ENCODE measurements at regions not wholly inside any gene's neighbourhood (a gene's known extent, or its start where the extent isn't known, plus 50 kb on each side); places are given as distances from the start of the nearest gene placed in this dataset.

DNA sequence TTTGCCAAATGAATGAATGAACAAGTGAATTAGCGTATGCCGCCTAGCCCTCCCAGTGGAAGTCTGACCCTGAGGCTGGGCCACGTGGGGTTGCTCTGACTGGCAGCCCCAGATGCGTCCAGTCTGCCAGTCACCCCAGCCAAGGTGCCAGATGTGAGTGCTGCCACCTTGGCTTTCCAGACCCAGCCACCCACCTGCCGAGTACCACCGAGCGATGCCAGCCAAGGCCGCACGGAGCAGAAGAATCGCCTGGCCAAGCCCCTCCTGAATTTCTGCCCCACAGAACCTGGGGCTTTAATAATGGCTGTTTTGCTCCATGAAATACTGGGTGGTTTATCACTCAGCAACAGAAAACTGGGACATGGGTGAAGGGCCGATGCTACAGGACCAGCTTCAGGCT lies 59.3 kb downstream of the ADRA2C start:
- H3K27ac ChIP-seq (ENCODE audit: control insufficient read depth, insufficient read depth), result no peak overlapping the region
- FAIRE-seq (no peak), ATAC-seq (no peak), DNase-seq (ENCODE audit: low read depth, low spot score) (no peak)
- intact Hi-C loops (cut with micrococcal nuclease; ENCODE audit: unreplicated experiment) (no loop called here), in situ Hi-C loops (cut with MboI) (no loop called here)
- no TSS peak for BruUV-seq (replicated peaks)
- ChIA-PET SMC1A (ENCODE audit: uncharacterized antibody, unreplicated experiment) (no interaction called here), CTCF (no interaction called here), RAD21 (ENCODE audit: unreplicated experiment) (no interaction called here), POLR2A (no interaction called here)
- no peak overlapping the region for H2AFZ ChIP-seq (ENCODE audit: control insufficient read depth, low read depth, low read length)
- no peak overlapping the region for H3K9ac ChIP-seq (ENCODE audit: control insufficient read depth, insufficient read depth, low read length)
- no peaks in the 10 kb centered on the region; a peak in 2 of 4 replicates for H3K27me3 ChIP-seq (replicated peaks in 1 of 2; ENCODE audit: control insufficient read depth in 2 of 2, insufficient read depth in 2 of 2, low read length in 1 of 2)
- 63% methylated on average over 11 of the region's 11 CpGs for WGBS (ENCODE audit: insufficient coverage, insufficient replicate concordance, low lambda C conversion rate, missing lambda C conversion rate)
- no peaks in the 10 kb centered on the region for H3K9me3 ChIP-seq (replicated peaks; ENCODE audit: control insufficient read depth, insufficient read depth, low read length)
- H3K4me1 ChIP-seq (ENCODE audit: control insufficient read depth, insufficient read depth, low read length), result no peaks in the 10 kb centered on the region
- no peaks in the 10 kb centered on the region for H3K36me3 ChIP-seq (ENCODE audit: control insufficient read depth in 2 of 2, insufficient read depth in 2 of 2, low read length in 1 of 2)
- H3K79me2 ChIP-seq (ENCODE audit: control insufficient read depth, insufficient read depth, low read length), result no peaks in the 10 kb centered on the region
- no peak overlapping the region for H3K4me2 ChIP-seq (ENCODE audit: control insufficient read depth, insufficient read depth)
- no peaks in the 10 kb centered on the region for H4K20me1 ChIP-seq (ENCODE audit: control insufficient read depth, insufficient read depth)
- no peak overlapping the region for H3K4me3 ChIP-seq
- no peak for TF ChIP-seq USF2 (IDR thresholded peaks at IDR 0.05; ENCODE audit: borderline replicate concordance, low read depth, low read length)
- TF ChIP-seq SMAD1 (IDR thresholded peaks at IDR 0.05; ENCODE audit: low read depth, partially characterized antibody), result no peak
- TF ChIP-seq, protein P1, sequence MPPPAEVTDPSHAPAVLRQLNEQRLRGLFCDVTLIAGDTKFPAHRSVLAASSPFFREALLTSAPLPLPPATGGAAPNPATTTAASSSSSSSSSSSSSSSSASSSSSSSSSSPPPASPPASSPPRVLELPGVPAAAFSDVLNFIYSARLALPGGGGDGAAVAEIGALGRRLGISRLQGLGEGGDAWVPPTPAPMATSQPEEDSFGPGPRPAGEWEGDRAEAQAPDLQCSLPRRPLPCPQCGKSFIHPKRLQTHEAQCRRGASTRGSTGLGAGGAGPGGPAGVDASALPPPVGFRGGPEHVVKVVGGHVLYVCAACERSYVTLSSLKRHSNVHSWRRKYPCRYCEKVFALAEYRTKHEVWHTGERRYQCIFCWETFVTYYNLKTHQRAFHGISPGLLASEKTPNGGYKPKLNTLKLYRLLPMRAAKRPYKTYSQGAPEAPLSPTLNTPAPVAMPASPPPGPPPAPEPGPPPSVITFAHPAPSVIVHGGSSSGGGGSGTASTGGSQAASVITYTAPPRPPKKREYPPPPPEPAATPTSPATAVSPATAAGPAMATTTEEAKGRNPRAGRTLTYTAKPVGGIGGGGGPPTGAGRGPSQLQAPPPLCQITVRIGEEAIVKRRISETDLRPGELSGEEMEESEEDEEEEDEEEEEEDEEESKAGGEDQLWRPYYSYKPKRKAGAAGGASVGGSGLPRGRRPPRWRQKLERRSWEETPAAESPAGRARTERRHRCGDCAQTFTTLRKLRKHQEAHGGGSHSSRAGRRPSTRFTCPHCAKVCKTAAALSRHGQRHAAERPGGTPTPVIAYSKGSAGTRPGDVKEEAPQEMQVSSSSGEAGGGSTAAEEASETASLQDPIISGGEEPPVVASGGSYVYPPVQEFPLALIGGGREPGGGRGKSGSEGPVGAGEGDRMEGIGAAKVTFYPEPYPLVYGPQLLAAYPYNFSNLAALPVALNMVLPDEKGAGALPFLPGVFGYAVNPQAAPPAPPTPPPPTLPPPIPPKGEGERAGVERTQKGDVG (CRISPR knock-in tag; IDR thresholded peaks at IDR 0.05), result no peak
- TF ChIP-seq, protein P2, sequence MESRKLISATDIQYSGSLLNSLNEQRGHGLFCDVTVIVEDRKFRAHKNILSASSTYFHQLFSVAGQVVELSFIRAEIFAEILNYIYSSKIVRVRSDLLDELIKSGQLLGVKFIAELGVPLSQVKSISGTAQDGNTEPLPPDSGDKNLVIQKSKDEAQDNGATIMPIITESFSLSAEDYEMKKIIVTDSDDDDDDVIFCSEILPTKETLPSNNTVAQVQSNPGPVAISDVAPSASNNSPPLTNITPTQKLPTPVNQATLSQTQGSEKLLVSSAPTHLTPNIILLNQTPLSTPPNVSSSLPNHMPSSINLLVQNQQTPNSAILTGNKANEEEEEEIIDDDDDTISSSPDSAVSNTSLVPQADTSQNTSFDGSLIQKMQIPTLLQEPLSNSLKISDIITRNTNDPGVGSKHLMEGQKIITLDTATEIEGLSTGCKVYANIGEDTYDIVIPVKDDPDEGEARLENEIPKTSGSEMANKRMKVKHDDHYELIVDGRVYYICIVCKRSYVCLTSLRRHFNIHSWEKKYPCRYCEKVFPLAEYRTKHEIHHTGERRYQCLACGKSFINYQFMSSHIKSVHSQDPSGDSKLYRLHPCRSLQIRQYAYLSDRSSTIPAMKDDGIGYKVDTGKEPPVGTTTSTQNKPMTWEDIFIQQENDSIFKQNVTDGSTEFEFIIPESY (IDR thresholded peaks at IDR 0.05), result no peak
- TF ChIP-seq ZNF24 (IDR thresholded peaks at IDR 0.05), result no peak
- TF ChIP-seq MLLT1 (IDR thresholded peaks at IDR 0.05), result no peak
- TF ChIP-seq RELA (IDR thresholded peaks at IDR 0.05; ENCODE audit: borderline replicate concordance, partially characterized antibody), result no peak
- no peak for TF ChIP-seq REST (IDR thresholded peaks at IDR 0.05; ENCODE audit: low read depth, low read length)
- TF ChIP-seq NBN (IDR thresholded peaks at IDR 0.05), result no peak
- no peak for TF ChIP-seq CHD2 (IDR thresholded peaks at IDR 0.05; ENCODE audit: borderline replicate concordance, low read depth, low read length)
- no peak for TF ChIP-seq RBBP5 (conservative IDR thresholded peaks at IDR 0.05)
- TF ChIP-seq LARP7 (IDR thresholded peaks at IDR 0.05), result no peak
- no peak for TF ChIP-seq HSF1 (IDR thresholded peaks at IDR 0.05; ENCODE audit: low read depth, low read length)

All from GM12878 (cell line).